OCI-LY3 (cell line): ENCODE measurements at regions not wholly inside any gene's neighbourhood (a gene's known extent, or its start where the extent isn't known, plus 50 kb on each side); places are given as distances from the start of the nearest gene placed in this dataset.

Experiments
- EZH2phosphoT487 ChIP-seq: fragments of 200-600 bp; shearing (Covaris generic); IDR thresholded peaks from 2 replicates; pipeline ENCODE4 v1.6.1; 2018; ENCODE audit warnings: antibody characterized with exemption, mixed run types, low read depth
- TF ChIP-seq, protein P1 (sequence below): fragments of 200-600, 300-600 bp; sonication (generic); IDR thresholded peaks from 2 replicates; pipeline ENCODE4 v1.5.1; 2014; ENCODE audit warnings: antibody characterized with exemption, low read length, low read depth

DNA sequence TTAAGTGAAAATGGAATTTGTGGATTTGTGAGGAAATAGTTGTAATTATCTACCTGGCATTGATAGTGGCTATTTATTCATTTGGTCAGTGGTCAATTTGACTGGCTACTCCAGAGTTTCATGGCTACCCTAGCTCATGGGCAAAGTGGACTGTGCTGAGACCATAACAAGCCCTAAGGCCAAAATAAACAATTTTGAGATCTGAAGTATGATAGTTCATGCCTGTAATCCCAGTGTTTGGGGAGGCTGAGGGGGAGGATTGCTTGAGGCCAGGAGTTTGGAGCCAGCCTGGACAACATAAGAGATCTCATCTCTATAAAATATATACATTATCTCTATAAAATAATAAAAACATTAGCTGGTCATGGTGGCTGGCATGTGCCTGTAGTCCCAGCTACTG, 311.7 kb downstream of the HIVEP2 start:
- TF ChIP-seq EZH2phosphoT487: no peak
- TF ChIP-seq, protein P1, sequence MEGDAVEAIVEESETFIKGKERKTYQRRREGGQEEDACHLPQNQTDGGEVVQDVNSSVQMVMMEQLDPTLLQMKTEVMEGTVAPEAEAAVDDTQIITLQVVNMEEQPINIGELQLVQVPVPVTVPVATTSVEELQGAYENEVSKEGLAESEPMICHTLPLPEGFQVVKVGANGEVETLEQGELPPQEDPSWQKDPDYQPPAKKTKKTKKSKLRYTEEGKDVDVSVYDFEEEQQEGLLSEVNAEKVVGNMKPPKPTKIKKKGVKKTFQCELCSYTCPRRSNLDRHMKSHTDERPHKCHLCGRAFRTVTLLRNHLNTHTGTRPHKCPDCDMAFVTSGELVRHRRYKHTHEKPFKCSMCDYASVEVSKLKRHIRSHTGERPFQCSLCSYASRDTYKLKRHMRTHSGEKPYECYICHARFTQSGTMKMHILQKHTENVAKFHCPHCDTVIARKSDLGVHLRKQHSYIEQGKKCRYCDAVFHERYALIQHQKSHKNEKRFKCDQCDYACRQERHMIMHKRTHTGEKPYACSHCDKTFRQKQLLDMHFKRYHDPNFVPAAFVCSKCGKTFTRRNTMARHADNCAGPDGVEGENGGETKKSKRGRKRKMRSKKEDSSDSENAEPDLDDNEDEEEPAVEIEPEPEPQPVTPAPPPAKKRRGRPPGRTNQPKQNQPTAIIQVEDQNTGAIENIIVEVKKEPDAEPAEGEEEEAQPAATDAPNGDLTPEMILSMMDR: no peak
